ENCODE measurements at regions not wholly inside any gene's neighbourhood (a gene's known extent, or its start where the extent isn't known, plus 50 kb on each side); places are given as distances from the start of the nearest gene placed in this dataset.

DNA sequence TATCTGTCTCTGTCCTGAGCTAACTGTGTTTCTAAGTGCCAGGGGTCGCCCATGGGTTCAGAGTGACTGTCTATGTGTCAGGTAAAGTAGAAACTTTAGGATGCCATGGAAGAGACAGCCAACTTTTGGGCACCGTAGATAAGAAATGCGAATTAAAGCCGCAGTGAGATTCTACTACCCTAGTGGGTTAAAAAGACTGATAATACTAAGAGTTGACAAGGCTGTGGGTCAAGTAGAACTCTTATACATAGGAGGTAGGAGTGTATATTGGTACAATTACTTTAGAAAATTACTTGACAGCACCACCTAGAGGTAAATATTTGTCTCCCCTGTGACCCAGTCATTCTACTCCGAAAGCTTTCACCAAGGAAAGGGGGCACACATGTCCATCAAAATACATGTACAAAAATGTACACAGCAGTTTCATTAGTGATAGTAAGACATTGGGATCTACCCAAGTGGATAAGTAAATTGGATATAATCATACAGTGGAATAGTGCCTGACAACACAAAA, 371.3 kb downstream of the SLC4A3 start:
- DNase-seq (ENCODE audit: low spot score), result no peak

DNA sequence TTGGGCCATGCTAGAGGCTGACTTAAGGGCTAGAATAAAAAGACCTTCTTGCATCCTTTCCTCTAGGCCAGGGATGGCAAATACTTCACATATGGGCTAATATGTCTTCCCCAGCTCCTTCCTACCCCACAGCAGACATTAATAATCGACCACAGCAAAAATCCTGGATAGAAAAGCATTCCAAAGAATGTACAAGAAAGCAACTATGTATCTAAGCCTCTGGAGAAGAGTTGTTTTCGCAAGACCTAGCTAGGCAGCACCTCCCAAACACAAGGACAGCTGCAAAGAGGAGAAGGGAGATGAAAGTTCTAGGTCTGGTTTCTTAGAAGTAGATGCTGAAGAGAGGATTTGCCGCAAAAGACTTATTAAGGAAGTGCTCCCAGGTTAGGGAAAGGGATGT, 372.6 kb downstream of the SLC4A3 start:
- DNase-seq (ENCODE audit: low spot score), result no peak

DNA sequence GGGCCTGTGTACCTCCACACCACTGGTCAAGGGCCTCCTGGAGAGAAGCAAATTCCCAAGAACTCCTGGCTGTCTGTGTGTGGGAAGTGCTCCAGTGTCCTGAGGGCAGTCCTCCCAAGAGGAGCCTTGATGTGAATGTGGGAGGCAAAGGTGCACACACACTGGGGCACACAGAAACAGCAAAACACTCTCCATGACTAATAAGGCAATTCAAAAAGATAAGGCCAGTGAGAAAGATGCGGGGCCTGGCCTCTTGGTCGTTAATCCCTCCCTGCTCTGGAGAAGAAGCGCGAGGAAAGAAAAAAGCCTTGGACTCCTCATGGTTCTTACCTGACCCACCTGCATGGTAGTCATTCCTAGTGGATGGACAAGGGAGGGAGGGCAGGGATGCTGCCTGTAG, 373.2 kb downstream of the SLC4A3 start:
- DNase-seq (ENCODE audit: low spot score), result no peak

DNA sequence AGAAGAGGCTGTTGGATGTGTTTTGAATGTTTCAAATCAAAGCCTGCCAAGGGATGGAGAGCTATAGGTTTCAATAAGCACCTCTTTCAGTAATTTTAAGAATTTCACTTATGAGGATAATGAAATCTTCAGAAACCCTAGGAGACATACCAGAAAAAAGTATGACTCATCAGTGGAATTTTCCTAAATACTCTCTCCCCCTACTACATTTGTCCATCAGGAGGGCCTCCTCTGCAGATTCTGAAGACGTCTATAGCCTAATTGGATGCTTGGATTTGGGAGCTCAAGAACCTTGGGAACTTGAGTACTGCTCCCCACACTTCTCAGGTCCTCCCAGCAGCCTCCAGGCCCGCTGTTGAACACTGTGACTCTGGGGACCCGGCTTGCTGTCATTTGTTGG, 374.3 kb downstream of the SLC4A3 start:
- DNase-seq (ENCODE audit: low spot score), result no peak

DNA sequence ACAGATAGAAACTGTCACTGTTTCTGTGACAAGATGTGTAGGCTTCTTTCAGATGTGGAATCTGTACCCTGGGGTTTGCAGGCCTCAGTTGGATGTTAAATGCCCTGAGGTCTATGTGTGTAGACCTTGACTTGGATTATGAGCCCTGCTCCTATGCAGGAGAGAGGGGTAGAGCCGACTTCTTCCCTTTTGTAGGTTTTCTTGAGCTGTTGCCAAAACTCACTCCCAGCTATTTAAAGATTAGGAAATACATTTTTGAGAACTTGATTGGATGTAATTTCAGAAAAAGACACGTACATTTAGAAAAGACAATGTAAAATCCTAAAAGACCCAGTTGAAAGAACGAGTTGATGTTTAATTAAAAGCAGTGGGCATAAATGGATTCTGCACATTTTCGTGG, 374.8 kb downstream of the SLC4A3 start:
- no peak for DNase-seq (ENCODE audit: low spot score)

DNA sequence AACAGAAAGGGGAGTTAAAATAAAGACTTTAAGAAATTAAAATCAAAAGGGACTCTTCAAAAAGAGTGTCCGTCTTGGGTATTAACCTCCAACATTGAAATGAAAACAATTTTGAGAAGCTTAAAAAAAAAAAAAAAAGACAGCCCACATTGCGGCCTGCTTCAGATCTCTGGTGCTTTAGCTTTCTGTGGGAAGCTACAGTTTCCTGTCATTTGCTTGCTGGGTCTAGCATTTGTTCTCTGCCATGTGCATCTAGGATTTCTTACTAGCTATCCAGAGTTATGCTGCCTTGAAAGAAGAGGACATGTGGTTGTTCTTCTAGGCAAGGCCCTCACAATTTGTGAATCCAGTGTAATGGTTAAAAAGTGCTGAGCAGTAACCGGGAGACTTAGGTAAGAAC, 375.3 kb downstream of the SLC4A3 start:
- DNase-seq (ENCODE audit: low spot score), result no peak

DNA sequence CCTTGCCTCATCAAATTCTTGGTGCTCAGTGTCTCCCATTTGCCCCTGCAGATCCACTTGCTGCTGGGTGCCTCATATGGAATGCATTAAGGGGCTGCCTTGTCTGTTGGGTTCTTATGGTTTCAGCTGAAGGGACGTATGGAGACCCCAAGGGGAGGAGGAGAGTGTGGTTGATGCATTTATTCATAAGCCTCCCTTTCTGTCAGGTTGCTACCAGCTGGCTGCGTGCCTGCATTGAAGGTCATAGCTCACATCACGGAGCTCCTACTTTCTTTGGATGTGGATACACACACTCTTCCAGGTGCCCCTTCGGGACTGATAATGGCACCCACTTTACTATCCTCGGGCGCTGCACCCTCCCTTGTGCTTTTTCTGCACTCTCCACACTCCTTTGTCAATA, 377.9 kb downstream of the SLC4A3 start:
- DNase-seq (ENCODE audit: low spot score), result no peak

DNA sequence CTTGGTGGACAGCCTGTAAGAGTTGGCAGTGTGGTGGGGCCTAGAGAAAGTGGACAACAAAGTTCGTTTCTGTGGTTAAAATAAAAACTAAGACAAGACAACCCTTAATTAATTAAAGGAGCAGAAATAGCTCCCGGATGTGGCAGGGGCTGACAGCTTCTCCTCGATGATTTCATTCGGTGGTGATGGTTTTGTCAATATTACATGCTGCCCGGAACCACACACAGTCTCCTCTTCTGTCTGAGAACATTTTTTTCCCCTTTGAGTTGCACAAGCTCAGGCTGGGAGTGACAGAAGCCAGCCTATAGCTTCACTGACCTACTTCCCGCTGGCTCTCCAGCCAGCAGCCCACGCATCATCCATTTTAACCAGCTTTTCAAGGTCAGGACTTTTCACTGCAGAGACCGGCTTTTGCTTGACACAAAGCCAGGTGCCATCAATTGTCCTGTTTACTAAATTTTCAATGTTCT, 378.8 kb downstream of the SLC4A3 start:
- DNase-seq (ENCODE audit: low spot score), result no peak

DNA sequence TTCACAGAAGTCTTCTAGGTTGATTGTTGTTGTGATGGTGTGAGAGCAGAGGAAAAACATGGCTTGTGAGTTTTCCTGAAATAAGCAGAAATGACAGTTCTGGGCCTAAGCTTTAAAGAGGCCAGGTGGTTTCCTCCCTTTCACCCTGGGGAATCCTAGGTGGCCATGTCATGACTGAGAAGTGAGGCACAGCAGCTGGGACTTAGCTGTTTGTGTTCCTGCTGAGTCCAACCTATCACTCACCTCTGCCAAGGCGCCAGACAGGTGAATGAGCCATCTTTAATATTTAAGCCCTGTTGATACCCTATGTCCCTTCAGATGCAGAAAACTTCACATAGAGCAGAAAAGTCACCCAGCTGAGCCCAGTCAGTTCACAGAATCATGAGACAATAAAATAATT, 384.4 kb downstream of the SLC4A3 start:
- no peak for DNase-seq (ENCODE audit: low spot score)

DNA sequence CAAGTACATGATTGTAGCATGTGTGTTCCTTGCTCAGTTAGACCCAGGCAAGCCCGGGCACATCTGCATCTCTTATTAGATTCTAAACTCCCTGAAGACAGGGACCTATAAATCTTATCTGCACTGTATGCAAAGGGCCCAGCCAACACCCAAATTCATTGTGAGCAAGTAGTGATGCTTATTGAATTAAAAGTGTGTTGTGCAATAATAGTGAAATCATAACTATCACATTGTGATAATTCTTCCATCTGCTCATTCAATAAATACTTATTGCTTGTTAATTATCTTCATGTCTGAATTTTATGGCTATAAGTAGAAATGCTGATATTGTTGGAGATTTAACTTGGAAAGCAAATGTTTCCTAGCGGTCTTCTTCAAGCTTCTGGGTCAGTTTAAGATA, 387.5 kb downstream of the SLC4A3 start:
- DNase-seq (ENCODE audit: low spot score), result no peak

DNA sequence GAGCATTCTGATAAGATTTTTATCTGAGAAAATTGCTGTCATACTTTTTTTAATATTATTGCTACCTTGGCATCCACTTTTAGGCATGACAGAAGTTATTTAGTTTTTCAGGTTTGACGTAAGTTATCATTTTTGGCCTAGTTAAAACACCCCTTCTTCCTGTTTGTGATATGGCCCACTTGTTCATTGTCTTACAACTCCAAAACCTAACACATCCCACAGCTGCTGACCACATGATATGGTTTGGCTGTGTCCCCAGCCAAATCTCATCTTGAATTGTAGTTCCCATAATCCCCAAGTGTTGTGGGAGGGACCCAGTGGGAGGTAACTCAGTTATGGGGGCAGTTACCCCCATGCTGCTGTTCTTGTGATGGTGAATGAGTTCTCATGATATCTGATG, 388.1 kb downstream of the SLC4A3 start:
- no peak for DNase-seq (ENCODE audit: low spot score)

DNA sequence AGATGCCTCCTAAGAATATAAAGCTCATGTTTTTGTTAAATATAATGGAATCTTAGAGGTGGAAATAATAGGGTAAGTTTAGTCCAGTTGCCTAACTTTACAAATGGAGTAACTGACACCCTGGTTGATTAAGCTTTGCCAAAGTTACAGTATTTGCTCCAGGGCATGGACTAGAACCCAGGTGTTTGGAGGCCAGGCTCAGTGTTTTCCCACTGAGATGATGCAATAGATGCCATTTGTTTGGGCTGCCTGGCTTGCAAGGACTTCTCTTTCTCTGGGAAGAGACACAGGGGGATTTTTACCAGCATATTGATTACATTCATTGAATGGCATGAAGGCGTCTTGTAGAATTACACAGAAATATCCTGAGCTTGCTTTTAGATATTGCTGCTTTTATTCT, 397.8 kb downstream of the SLC4A3 start:
- no peak for DNase-seq (ENCODE audit: low spot score)

DNA sequence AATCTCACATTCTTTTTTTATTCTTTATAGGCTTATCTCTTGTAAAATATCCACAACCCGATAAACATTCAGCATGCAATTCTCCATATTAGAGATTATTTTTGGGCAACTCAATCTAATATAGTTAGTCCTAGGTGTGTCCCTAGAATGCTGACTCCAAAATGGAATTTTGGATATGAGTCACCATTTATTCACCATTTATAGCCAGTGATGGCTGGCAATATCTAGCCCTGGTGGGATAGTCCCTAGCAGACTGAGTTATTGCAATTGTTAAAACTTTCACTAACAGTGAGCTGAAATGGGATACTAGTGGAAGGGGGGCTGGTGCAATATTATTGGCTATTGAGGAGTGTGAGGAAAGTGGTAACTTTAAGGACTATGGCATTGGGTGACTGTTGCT, 401.6 kb downstream of the SLC4A3 start:
- DNase-seq (ENCODE audit: low spot score), result no peak

DNA sequence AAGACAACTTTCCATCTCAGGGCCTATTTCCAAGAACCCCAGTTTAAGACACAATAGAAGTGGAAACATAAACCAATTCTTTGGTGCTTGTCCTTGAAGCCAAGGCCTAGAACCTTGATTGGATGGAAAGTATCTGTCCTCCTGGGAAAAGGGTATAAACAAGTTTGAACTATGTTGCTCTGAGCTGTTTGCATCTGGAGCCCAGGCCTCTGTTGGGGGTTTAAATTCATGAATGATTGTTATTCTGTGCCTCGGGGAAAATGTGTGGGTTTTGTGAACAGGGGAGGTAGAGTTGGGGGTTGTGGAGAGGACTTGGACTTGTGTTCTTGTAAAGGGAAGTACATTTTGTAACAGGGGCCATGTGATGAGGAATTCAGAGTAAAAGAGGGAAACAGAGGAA, 406.1 kb downstream of the SLC4A3 start:
- no peak for DNase-seq (ENCODE audit: low spot score)

DNA sequence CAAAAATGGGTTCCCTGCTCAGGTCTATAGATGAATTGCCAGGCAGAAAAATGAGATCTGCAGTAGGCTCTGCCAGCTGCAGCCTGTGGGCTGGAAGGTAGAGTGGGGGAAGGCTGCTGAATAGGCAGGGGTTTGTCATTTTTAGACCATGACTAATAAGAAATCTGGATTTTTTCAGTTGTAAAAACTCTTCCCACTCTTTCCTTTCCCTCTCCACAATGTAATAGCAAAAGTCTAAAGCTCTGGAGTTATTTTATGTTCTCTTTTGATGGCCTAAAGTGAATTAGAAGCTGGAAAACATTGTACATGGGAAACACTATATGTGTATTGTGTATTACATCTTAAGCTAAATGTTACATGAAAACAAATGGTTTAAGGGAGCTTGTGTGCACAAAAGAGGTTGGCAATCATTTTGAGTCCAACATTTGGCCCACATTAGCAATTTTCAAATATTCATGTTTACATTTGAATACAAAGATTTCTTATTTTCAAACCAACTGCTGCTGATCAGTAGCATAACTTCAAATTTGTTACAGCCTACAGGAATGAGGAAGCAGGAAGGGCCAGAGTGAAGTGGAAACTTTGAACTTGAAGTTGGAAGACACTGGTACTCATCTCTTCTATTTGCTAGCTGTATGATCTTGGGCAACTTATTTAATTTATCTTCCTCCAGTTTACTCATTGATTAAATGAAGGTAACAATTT, 407.1 kb downstream of the SLC4A3 start:
- DNase-seq (ENCODE audit: low spot score), result no peak

DNA sequence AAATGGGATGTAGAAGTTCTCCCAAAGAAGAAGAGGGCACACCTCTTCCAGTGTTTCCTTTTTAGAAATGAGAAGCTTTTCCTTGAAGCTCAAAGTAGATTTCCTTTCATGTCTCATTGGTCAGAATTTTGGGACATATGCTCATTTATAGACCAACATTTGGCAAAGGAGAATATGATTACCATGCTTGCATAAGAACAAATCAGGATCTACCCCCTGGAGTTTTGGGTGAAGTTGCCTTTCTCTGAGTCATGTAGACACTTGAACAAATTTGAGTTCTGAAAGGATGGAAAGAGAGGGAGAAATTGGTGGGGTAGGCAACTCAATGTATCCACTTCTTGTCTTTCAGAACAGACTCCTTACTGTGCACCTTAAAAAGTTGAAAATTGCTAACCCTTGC, 409.0 kb downstream of the SLC4A3 start:
- DNase-seq (ENCODE audit: low spot score), result no peak

DNA sequence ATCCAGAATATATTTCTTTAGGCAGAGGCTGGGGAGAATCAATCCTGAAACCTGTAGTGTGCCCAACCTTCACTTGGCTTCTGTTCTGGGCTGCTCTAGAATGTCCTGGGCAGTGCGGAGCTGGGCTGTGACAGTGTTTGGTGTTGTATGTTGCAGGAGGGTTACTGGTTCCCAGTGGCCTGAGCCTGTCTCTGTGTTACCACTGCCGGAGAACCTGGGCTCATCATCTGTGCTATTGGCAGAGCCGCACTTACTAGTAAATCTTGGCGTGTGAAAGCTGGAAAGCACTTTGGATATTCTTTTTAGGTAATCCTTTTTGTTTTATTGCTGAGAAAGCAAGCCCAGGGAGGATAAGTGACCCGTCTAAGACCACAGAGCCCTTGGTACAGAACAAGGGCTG, 412.9 kb downstream of the SLC4A3 start:
- DNase-seq (ENCODE audit: low spot score), result no peak

DNA sequence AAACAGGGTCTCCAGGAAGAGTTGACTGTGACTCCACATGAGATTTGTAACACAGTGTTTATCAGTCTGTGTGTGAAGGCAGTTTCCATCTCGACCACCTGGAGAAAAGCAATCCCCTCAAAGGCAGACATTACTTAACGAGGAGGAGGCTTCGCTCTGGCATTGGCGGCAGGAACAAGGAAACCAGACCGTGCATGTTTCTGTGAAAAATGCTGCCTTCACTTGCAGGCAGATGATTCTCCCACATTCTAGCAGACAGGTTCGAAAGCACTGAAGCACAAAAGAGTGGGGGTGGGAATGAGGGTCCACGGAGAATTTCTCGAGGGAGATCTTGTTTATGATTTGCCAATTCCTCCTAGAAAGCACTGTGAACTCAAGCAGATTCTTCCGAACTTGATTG, 414.0 kb downstream of the SLC4A3 start:
- no peak for DNase-seq (ENCODE audit: low spot score)

DNA sequence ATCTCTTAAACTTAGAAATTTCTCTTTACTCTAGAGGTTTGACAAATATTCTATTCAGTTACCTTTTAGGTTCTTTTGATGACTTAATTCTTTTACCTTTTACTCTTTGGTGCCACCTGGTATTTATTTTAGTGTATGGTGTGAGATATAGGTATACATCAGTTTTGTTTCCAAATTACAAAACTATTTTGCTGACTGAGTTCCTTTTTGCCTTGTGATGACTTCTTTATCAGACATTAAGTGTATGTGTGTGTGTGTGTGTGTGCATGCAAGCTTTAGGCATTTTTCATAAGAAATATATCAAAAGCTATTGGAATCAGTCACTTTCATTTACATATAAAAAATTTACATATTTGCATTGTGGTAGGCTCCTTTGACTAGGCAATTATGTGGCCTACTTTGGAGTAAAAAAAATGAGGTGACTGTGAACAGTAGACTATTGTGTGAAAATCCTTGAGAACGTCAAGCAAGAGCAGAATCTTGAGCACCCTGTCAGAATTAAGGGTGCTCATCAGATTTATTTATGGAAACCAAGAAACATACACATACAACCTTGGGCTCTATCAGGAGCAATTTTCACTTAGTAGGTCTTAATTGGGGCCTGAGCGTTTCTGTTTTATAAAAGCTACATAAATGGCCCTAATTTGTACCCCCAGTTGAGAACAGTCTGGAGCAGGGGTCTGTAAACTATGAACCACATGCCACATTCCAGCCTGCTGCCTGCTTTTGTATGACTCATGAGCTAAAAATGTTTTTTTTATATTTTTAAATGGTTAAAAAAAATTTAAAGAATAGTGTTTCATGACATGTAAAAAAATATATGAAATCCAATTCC, 415.9 kb downstream of the SLC4A3 start:
- DNase-seq (ENCODE audit: low spot score), result no peak

DNA sequence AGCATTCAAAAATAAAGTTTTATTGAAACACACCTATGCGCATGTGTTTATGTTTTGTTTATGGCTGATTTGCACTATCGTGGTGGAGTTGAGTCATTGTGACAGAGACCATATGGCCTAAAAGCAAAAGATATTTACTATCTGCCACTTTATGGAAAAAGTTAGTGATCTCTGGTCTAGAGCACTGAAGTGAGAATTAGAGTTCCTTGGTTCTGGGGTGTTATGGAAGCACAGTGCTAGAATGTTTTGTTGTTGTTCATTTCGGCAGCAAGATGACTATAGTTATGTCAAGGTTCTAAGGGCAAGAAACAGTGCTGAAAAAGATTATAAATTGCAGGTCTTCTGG, 416.5 kb downstream of the SLC4A3 start:
- DNase-seq (ENCODE audit: low spot score), result no peak

DNA sequence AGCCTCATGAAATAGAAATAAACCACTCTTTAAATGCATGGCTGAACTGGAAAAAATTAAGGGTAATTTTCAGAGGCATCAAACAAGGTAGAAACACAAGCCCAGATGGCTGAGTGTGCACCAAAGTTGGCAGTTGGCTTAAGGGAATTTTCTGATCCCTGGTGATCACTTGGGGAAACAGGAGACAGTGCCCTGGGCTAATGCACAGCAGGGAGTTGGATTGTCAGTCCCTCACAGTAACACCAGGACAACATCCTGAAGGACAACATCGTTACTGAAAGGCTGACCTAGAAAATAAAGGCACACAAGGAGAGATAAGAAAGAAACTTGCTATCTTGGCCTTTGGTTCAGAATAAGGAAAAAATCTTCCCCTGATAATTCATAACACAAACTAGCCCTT, 417.0 kb downstream of the SLC4A3 start:
- DNase-seq (ENCODE audit: low spot score), result no peak

DNA sequence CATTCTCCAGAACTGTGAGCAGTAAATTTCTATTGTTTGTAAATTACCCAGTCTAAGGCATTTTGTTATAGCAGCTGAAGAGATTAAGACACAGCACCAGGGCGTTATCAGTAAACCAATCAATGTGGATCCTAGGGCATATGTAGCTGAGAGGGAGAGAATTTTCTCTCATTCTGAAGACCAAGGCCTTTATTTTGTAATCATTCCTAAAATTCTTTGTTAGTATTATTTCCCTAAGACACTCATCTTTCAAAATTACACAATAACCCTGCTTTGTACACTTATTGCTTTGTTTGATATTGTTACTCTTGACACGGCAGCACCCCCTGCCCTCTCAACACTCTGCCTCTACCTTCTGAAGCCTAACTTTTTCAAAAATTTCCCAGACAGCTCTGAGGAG, 419.1 kb downstream of the SLC4A3 start:
- no peak for DNase-seq (ENCODE audit: low spot score)

DNA sequence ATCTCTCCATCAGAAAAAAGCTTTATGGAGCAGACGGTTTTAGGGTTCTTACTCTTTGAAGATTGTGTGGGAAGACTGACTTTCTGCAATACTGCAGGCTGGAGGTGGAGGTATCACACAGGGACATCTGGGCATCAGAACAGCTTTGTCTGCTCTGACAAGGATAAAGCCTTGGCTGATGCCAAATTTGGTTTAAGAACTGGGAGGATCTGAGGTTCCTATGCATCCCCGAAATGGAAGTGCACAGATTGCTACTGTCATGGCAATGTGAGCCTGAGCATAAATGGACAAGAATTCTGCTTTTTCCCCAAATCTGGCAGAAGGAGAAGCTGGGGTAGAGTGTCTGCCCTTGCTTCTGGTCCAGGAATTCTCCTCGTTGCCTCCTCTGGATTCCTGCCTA, 424.3 kb downstream of the SLC4A3 start:
- no peak for DNase-seq (ENCODE audit: low spot score)

DNA sequence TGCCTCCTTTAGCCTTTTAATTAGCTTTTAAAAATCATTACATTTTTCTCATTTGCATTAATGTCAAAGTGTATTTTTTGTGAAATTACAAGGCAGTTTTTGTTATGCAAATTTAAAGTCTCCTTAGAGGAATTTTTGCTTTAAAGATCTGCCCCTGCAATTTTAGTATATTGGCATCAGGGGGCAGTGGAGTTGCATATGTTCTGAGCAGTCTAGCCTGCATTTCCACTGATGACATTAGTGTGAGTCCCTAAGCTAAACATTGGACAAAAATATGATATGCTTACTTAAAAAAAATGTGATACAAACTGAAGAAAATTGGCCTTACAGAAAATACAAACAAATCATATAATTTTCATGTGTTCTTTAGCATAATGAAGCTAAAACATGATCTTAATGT, 426.5 kb downstream of the SLC4A3 start:
- no peak for DNase-seq (ENCODE audit: low spot score)

Data from activated CD4-positive, alpha-beta T cell treated with anti-CD3 and anti-CD28 coated beads, Interleukin-2, Interleukin-4, amounts not matched to agents 100 ng/mL and 50 ng/mL, durations not matched to agents 16 hours and 8 hours (primary cell).